NOMO-1 (cell line): ENCODE measurements at regions not wholly inside any gene's neighbourhood (a gene's known extent, or its start where the extent isn't known, plus 50 kb on each side); places are given as distances from the start of the nearest gene placed in this dataset.

ENCODE experiments used
- DNase-seq, 2 experiments: peaks; one replicate each; lab custom pipeline; 2025; ENCODE audit not compliant: unreplicated experiment in 2 of 2; lab: John Stamatoyannopoulos, UW

GRCh38 chr18:50475538-50476193 lies 84.2 kb upstream of the MAPK4 start:
- DNase-seq, result no peak

GRCh38 chr18:50492097-50492496 lies 67.8 kb upstream of the MAPK4 start:
- DNase-seq, result no peak

GRCh38 chr18:50494569-50494968 lies 65.3 kb upstream of the MAPK4 start:
- no peak for DNase-seq

- DNase-seq, result no peak
Measured at GRCh38 chr18:50506362-50506761, 53.5 kb upstream of the MAPK4 start.

DNA sequence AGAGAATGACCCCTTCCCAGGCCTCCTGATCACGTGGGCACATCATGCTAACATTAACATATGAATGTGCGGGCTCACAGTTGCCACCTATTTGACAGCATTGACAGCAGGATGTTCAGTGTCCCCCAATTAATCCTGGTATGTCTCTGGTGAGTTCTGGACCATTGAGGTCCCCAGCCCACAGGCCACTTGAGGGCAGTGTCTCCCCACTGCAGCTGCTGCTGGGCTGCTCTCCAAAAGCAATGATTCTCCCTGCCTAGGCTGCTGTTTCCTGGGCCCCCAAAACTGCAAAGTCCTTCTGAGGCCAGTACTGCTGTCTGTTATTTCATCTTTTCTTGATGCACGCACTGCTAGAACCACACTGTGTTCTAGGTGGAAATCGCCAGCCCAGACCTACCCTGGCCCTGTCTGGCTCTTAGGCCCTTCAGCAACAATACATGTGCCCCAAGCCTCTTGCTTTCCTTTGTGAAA lies 52.7 kb upstream of the MAPK4 start:
- DNase-seq, result no peak

DNA sequence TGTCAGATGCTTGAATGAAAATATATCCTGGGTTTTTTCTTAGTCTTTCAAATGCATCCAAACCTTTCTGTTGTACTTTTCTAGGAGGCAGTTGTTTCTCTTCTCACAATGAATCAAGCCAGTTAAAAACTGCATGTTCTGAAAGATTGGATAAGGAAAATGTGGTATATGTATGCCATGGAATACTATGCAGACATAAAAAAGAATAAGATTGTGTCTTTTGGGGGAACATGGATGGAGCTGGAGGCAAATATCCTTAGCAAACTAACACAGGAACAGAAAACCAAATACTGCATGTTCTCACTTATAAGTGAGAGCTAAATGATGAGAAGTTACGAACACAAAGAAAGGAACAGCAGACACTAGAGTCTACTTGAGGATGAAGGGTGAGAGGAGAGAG lies 51.7 kb upstream of the MAPK4 start:
- DNase-seq, result no peak

DNA sequence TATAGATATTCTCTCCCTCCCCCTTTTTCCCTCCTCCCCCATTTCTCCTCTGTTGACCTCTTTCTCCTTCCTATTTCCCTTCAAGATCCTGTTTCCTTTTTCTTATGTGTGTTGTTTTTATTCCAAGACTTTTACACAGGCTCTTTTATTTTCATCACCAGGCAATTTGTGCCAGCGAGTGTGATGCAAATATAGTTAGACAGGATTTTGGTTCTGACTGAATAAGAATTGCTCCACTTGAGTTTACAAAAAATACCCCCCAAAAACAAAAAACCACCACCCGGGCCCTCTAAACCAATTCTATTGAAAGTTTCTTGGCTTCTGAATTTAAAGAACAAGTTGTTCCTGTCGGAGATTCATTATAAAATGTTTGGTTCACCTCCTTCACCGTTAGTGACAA lies 50.9 kb upstream of the MAPK4 start:
- DNase-seq, result no peak
